NCI-H526 (cell line): ENCODE measurements at regions not wholly inside any gene's neighbourhood (a gene's known extent, or its start where the extent isn't known, plus 50 kb on each side); places are given as distances from the start of the nearest gene placed in this dataset.
"Not testable (repeated sequence)": the region's sequence is repeated elsewhere in the genome, so short reads cannot be mapped to it uniquely, and the experiment has no call there.

Experiments used
- DNase-seq, 2 experiments: peaks; one replicate each; lab custom pipeline; 2025; lab: John Stamatoyannopoulos, UW

GRCh38 chrY:16895396-16895795, 984.6 kb downstream of the CDY2B start:
- no peak for DNase-seq

- DNase-seq = no peak
Observed at GRCh38 chrY:16887116-16887515, 992.9 kb downstream of the CDY2B start.

GRCh38 chrY:16860676-16861075, 1019.3 kb downstream of the CDY2B start:
- DNase-seq = no peak

- DNase-seq = peak; percentile 1 to 32
Observed at GRCh38 chrY:16841534-16841933, 1038.5 kb downstream of the CDY2B start.

- no peak for DNase-seq
Observed at GRCh38 chrY:16835206-16835605, 1044.8 kb downstream of the CDY2B start.

GRCh38 chrY:16834696-16835095, 1045.3 kb downstream of the CDY2B start:
- DNase-seq = no peak

- DNase-seq = no peak
Observed at GRCh38 chrY:16834151-16834550, 1045.9 kb downstream of the CDY2B start.

- no peak for DNase-seq
Observed at GRCh38 chrY:16831766-16832165, 1048.3 kb downstream of the CDY2B start.

- not testable (repeated sequence) for DNase-seq
Observed at GRCh38 chrY:16831364-16831763, 1048.7 kb downstream of the CDY2B start.

GRCh38 chrY:16807713-16808112, 1072.3 kb downstream of the CDY2B start:
- no peak for DNase-seq
